Adrenal gland (tissue), 5 donors: ENCODE measurements at regions not wholly inside any gene's neighbourhood (a gene's known extent, or its start where the extent isn't known, plus 50 kb on each side); places are given as distances from the start of the nearest gene placed in this dataset.

Experiments
- POLR2A ChIP-seq, 2 donors: fragments of 450-650 bp; IDR thresholded peaks; one replicate each; pipeline ENCODE4 v1.6.1; 2017; ENCODE audit warnings: antibody characterized with exemption in 2 of 2, mild to moderate bottlenecking in 2 of 2, moderate library complexity in 1 of 2
- TF ChIP-seq, protein P1 (sequence below), 6 experiments: fragments of 450-650 bp in 4 of 6; fragments of 200-600 bp in 2 of 6; sonication (generic) in 1 of 6; IDR thresholded peaks; 1 replicate in 5 of 6; 2 replicates in 1 of 6; pipeline versions ENCODE4 v1.5.1 to v1.8.0; 2016 to 2021; ENCODE audit warnings: antibody characterized with exemption in 6 of 6, mild to moderate bottlenecking in 2 of 6, moderate library complexity in 1 of 6
- donor health status: DM: no; HTN: no; CAD: no.

DNA sequence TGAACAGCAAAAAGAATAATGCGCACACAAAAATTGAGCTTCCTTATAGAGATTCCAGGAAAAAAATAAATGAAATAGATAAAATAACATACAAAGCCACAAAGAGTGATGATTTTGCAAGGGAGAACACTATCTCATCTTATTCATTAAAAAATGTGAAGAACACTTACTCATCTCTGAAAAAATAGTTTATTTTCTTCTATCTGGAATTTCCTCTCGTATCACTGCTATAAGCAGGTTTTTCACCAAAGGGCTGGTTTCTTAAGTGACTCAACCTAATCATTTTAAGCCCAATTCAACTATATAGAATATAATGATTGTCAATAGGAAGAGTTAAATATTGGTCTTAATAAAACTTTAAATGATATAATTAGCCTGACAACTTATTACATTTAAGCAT, 504.9 kb downstream of the NR2F1-AS1 start:
- TF ChIP-seq, protein P1, sequence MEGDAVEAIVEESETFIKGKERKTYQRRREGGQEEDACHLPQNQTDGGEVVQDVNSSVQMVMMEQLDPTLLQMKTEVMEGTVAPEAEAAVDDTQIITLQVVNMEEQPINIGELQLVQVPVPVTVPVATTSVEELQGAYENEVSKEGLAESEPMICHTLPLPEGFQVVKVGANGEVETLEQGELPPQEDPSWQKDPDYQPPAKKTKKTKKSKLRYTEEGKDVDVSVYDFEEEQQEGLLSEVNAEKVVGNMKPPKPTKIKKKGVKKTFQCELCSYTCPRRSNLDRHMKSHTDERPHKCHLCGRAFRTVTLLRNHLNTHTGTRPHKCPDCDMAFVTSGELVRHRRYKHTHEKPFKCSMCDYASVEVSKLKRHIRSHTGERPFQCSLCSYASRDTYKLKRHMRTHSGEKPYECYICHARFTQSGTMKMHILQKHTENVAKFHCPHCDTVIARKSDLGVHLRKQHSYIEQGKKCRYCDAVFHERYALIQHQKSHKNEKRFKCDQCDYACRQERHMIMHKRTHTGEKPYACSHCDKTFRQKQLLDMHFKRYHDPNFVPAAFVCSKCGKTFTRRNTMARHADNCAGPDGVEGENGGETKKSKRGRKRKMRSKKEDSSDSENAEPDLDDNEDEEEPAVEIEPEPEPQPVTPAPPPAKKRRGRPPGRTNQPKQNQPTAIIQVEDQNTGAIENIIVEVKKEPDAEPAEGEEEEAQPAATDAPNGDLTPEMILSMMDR (IDR thresholded peaks at IDR 0.05): no peak
- TF ChIP-seq POLR2A (IDR thresholded peaks at IDR 0.05): no peak
